NCI-H69 (cell line): ENCODE measurements at regions not wholly inside any gene's neighbourhood (a gene's known extent, or its start where the extent isn't known, plus 50 kb on each side); places are given as distances from the start of the nearest gene placed in this dataset.

Source experiments
- DNase-seq: peaks from one replicate; lab custom pipeline; 2025; lab: John Stamatoyannopoulos, UW

- no peak for DNase-seq
Measured at GRCh38 chr19:31402529-31403316, 53.5 kb upstream of the TSHZ3 start.

- DNase-seq: no peak
Measured at GRCh38 chr19:31406106-31406505, 56.9 kb upstream of the TSHZ3 start.

GRCh38 chr19:31408460-31409124 is 59.4 kb upstream of the TSHZ3 start:
- DNase-seq: no peak

GRCh38 chr19:31413353-31413752 is 64.1 kb upstream of the TSHZ3 start:
- DNase-seq: no peak

- no peak for DNase-seq
Measured at GRCh38 chr19:31415322-31415721, 66.1 kb upstream of the TSHZ3 start.

GRCh38 chr19:31416548-31416947 is 67.3 kb upstream of the TSHZ3 start:
- no peak for DNase-seq

- no peak for DNase-seq
Measured at GRCh38 chr19:31418055-31418454, 68.8 kb upstream of the TSHZ3 start.

GRCh38 chr19:31418692-31419430 is 69.6 kb upstream of the TSHZ3 start:
- no peak for DNase-seq

- no peak for DNase-seq
Measured at GRCh38 chr19:31419871-31420445, 70.7 kb upstream of the TSHZ3 start.

GRCh38 chr19:31421082-31421481 is 71.8 kb upstream of the TSHZ3 start:
- no peak for DNase-seq

- no peak for DNase-seq
Measured at GRCh38 chr19:31421856-31422255, 72.6 kb upstream of the TSHZ3 start.

- no peak for DNase-seq
Measured at GRCh38 chr19:31423896-31424295, 74.7 kb upstream of the TSHZ3 start.

GRCh38 chr19:31424861-31425620 is 75.8 kb upstream of the TSHZ3 start:
- DNase-seq: no peak

GRCh38 chr19:31427857-31428256 is 78.6 kb upstream of the TSHZ3 start:
- no peak for DNase-seq

GRCh38 chr19:31430381-31430780 is 81.1 kb upstream of the TSHZ3 start:
- no peak for DNase-seq

- DNase-seq: no peak
Measured at GRCh38 chr19:31432201-31432810, 83.1 kb upstream of the TSHZ3 start.

GRCh38 chr19:31436121-31436776 is 87.0 kb upstream of the TSHZ3 start:
- DNase-seq: no peak

GRCh38 chr19:31438401-31439269 is 89.4 kb upstream of the TSHZ3 start:
- DNase-seq: no peak

GRCh38 chr19:31439270-31439573 is 90.0 kb upstream of the TSHZ3 start:
- DNase-seq: no peak

- no peak for DNase-seq
Measured at GRCh38 chr19:31444931-31445330, 95.7 kb upstream of the TSHZ3 start.
